ENCODE measurements at regions not wholly inside any gene's neighbourhood (a gene's known extent, or its start where the extent isn't known, plus 50 kb on each side); places are given as distances from the start of the nearest gene placed in this dataset.

- DNase-seq = no peak
Observed at GRCh38 chr2:111633189-111633588, 250.8 kb downstream of the ANAPC1 start.

- DNase-seq = no peak
Observed at GRCh38 chr2:111633643-111634042, 250.3 kb downstream of the ANAPC1 start.

DNA sequence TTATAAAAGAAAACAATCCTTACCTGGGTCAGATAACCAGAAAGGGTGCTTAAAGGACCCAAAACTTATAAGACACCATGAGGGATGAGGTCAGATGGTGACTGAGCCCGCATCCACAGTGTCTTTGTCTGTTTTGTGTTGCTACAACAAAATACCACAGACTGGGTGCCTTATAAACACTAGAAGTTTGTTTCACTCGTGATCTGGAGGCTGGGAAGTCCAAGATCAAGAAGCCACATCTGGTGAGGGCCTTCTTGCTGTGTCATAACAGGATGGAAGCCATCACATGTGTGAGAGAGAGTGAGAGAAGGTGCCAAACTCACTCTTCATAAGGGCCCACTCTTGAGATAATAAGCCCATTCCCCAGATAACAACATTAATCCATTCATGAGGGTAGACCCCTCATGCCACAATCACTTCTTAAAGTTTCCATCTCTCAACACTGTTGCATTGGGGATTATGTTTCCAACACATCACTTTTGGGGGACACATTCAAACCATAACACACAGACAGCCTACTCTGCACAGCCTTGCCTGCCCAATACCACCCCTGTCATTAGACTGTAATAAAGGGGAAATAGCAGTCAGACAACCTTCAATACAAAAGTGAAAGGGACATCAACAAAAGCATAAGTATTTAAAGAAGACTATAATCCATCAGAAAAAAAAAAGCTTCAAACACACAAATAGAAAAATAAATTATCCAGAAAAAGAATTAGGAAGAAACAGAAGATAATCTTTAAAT is 249.8 kb downstream of the ANAPC1 start:
- DNase-seq = no peak

- DNase-seq = no peak
Observed at GRCh38 chr2:111634995-111635538, 248.9 kb downstream of the ANAPC1 start.

GRCh38 chr2:111636905-111637304 is 247.1 kb downstream of the ANAPC1 start:
- DNase-seq = no peak

DNA sequence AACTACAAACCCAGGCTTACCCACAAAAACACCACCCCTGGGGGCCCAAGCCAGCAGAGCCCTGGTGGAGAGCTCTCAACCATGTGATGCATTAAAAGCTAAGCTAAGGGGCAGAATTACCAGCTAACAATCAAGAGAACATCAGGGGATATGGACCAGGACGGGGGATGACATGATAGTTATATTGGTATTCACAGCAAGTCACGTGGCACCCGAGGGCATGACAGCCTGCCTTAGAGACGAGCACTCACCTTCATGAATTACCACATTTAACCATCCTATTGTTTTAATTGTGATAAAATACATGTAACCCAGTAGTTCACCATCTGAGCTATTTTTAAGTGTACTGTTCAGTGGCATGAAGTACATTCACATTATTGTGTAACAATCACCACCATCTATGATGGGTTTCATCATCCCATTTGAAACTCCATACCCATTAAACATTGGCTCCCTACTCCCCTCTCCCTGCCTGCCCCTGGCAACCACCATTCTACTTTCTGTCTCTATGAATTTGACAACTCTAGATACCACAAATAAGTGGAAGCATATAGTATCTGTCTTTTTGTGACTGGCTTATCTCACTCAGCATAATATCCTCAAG is 245.6 kb downstream of the ANAPC1 start:
- DNase-seq = no peak

- DNase-seq = no peak
Observed at GRCh38 chr2:111640480-111640879, 243.5 kb downstream of the ANAPC1 start.

DNA sequence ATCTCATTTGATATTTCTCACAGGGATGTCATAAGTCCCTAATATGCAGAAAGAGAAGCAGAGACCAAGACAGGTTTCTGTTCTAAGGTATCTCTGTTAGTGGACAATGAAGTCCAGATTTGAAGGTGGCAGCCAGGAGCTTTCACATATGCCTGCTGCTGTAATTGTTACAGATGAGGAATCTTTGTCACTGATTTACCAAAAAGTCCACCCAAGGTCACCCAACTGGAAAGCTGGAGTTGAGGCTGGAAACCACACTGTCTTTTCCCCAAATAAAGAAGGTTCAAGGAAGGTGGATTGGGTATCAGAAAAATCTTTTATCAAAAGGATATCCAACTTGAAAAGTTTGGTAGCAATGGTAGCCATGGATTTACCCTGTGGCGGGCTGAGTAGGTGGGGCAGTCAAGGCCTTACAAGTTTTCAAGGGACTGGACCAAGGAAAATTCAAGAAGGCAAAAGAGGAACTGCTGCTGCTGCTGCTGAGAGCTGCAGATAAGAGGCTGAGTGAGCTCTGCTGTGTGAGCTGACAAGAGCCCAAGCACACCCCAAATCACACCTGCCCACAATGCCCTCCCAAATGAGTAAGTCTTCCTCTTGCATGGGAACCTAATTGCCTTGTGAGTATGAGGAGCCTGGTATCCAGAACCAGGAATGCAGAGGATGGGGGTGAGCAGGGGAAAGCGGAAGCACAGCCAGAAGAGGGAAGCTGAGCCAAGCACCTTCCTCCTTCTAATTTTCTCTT is 241.2 kb downstream of the ANAPC1 start:
- DNase-seq = no peak

DNA sequence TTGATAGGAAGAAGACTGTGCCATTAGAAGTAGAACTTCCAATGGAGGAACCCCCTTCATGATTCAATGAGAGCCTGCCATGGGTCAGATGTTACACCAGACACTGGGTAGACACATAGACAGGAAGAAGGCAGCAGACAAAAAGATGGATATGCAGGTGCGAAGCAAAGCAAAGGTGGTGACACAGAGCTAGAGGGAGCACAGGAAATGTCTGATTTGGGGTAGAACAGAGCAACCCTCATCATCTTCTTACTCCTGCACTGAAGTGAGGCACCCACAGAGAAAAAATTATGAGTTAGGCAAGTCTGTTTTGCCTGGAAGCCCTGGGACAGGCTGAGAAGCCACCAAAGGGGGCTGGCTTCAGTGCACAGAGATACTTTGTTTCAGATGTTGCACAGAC is 240.2 kb downstream of the ANAPC1 start:
- DNase-seq = no peak

GRCh38 chr2:111647359-111647758 is 236.6 kb downstream of the ANAPC1 start:
- DNase-seq = no peak

DNA sequence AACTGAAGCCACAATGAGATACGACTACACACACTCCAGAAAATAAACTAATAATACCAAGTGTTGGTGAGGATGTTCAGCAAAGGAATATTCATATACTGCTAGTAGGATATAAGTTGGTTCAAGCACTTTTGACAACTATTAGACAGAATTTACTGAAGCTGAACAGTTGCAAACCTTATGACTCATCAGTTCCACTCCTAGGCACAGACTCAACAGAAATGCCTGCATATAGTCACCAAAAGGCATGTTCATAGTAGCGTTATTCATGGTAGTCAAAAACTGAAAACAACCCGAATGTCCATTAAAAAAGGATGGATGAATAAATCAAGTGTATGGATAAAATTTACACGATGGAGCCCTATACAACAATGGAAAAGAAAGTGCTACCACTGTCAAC is 232.0 kb downstream of the ANAPC1 start:
- no peak for DNase-seq

- no peak for DNase-seq
Observed at GRCh38 chr2:111652681-111653080, 231.3 kb downstream of the ANAPC1 start.

DNA sequence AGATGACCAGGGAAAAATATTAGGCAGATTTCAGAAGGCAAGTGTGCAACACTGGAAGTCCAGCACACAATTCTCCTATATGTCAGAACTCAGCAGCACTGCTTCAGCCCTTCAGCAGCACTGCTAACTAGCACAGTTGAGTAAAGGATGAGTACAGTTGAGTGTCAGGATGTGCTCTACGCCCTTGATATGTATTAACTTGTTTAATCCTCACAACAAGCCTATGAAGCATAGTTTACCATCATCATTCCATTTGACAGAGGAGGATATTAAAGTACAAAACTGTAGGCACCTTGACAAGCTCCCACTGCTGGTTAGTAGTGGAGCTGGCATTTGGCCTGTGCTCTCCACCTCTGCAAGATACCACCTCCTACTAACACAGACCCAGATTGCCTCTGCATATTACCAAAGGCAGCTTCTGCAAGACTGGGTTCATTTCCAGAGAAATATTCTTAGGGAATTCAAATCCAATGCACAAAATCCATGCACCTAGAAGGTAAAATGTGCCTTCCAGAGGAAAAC is 230.8 kb downstream of the ANAPC1 start:
- no peak for DNase-seq

DNA sequence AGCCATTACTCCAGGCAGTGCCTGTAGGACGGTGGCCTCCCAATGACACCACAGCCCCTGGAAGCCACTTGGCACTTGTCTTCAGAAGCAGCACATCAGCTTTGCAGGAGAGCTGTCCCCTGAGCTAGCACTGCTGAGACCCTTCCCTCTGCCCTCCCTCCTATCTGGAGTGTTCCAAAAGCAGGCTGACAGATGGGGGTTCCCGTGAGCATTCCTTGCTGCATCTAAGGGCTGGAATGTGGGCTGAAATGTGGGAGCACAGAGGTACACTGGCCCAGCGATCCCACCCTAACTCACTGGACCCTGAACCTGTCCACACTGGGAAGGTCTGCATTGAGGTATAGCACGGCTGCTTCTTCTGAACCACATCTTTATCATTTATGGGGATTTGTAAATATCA is 230.1 kb downstream of the ANAPC1 start:
- DNase-seq = no peak

GRCh38 chr2:111654829-111655228 is 229.2 kb downstream of the ANAPC1 start:
- DNase-seq = no peak

GRCh38 chr2:111656436-111656835 is 227.6 kb downstream of the ANAPC1 start:
- DNase-seq = no peak

- no peak for DNase-seq
Observed at GRCh38 chr2:111656894-111657293, 227.1 kb downstream of the ANAPC1 start.

GRCh38 chr2:111657351-111657975 is 226.5 kb downstream of the ANAPC1 start:
- no peak for DNase-seq

DNA sequence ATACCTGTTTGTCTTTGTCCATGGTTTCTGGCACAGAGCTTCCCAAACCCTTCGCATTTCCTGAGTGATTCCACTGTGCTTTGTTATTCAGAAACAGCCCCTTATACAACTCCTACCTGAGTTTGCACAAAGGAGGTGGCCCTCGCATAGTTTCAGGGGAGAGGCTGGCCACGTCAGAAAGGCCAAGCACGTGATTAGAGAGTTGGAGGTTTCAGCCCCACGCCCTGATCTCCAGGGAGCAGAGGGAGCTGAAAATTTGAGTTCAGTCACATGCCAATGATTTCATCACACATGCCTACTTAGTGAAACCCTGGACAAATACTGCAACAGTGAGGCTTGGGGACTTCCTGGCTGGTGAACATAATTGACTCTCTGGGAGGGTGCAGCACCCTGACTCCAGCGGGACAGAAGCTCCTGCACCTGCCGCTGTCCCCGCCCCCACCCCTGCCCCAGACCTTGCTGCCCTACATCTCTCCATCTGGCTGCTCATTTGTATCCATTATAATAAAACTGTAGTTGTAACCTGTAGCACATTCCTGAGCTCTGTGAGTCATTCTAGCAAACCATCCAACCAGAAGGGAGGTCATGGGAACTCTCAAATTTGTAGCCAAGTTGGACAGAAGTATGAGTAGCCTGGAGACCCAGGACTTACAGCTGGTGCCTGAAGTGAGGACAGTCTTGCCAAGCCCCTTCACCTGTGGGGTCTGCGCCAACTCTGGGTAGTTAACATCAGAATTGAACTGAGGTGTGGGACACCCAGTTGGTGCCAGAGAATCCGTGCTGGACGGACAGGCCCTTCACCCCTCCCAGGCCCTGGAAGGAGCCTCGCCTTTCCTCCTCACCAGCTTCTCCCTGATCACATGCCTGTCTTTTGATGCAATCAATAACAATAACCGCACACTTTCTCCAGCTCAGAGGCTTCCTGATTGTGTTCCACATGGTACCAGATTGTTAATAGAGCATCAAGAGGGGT is 224.3 kb downstream of the ANAPC1 start:
- DNase-seq = no peak

DNA sequence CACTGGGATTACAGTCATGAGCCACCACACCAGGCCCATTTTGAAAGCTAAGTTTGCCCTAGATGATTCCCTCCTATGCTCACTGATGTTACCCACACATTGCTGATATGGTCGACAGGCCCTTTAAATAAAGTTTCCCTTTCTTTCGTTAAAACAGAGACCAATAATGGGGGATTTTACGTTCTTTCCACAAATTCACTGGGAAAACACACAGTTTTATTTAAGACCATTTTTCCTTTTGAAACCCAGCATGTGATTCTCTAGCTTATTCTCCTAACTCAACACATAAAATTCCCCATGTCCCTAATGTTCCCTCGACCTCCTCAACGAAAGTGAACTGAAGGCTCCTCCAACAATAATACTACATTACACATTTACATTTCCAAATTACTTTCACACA is 223.2 kb downstream of the ANAPC1 start:
- DNase-seq = no peak

DNA sequence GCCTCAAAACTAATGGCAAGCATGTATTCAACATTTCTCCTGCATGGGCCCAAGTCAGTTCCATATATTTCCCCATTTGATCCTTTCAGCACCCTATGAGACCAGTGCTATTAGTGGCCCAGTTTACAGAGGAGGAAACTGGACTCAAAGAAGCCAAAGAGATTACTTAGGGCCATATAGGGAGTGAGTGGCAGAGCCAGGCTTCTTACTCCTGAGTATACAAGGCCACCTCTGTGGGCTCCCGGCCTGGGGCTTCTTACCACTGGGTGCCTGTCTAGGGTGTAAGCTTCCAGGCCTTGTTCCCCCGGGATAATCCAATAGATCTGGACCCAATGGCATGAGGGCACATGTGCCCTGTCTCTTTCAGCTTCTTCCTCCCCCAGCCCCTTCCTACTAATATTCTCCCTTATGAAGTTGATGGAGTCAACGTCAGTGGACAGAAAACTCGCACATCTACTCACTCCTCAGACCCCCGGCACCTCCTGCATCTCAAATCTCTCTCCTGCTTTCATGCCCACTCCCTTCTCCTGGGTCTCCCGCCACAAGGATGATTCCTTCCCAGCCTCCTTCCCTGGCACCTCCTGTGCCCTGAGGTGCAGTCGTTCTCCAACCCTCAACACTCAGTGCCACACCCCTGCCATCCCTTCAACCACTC is 222.6 kb downstream of the ANAPC1 start:
- no peak for DNase-seq
